ENCODE measurements at regions not wholly inside any gene's neighbourhood (a gene's known extent, or its start where the extent isn't known, plus 50 kb on each side); places are given as distances from the start of the nearest gene placed in this dataset.

DNA sequence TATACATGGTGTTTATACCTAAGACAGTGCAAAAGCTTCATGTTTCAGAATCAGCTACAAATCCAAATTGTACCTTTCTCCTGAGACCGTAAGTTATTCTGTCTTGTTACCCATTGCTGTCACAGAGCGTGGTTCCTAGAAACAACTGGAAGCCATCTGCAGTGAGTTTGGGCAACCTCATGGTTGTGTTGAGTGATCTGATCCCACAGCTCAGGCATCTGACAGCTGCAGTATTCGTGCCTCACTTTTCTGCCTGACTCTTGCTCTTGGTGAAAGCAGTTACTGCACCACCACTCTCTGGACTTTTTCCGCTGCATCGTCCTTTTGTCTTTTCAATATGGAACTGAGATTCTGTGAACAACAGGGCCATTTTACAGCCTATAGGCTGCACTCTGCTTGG lies 752.6 kb downstream of the MAFB start:
- TF ChIP-seq, protein P1, sequence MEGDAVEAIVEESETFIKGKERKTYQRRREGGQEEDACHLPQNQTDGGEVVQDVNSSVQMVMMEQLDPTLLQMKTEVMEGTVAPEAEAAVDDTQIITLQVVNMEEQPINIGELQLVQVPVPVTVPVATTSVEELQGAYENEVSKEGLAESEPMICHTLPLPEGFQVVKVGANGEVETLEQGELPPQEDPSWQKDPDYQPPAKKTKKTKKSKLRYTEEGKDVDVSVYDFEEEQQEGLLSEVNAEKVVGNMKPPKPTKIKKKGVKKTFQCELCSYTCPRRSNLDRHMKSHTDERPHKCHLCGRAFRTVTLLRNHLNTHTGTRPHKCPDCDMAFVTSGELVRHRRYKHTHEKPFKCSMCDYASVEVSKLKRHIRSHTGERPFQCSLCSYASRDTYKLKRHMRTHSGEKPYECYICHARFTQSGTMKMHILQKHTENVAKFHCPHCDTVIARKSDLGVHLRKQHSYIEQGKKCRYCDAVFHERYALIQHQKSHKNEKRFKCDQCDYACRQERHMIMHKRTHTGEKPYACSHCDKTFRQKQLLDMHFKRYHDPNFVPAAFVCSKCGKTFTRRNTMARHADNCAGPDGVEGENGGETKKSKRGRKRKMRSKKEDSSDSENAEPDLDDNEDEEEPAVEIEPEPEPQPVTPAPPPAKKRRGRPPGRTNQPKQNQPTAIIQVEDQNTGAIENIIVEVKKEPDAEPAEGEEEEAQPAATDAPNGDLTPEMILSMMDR (IDR thresholded peaks at IDR 0.05), result no peak
- TF ChIP-seq POLR2A (IDR thresholded peaks at IDR 0.05), result no peak
- no peak for TF ChIP-seq EP300 (IDR thresholded peaks at IDR 0.05)

Data from tibial nerve (tissue), 4 donors.